Gastrocnemius medialis (tissue), 4 donors: ENCODE measurements at regions not wholly inside any gene's neighbourhood (a gene's known extent, or its start where the extent isn't known, plus 50 kb on each side); places are given as distances from the start of the nearest gene placed in this dataset.

Source experiments
- ATAC-seq, 2 donors: fragments of 150-250 bp; one replicate each; pipeline ENCODE4 v1.9.1; 2016
- DNase-seq, 2 donors: peaks; one replicate each; pipeline ENCODE4 v3.0.0-alpha.2; 2019
- H3K27ac ChIP-seq, 4 donors: fragments of 200-600 bp; sonication (generic); 1 replicate in 1 of 4; 2 replicates in 3 of 4; pipeline ENCODE4 v1.5.1; 2016 to 2018; ENCODE audit warnings: mild to moderate bottlenecking in 2 of 4, moderate library complexity in 1 of 4
- H3K27me3 ChIP-seq, 3 donors: fragments of 200-600 bp; sonication (generic) in 2 of 3; 1 replicate in 1 of 3; 2 replicates in 2 of 3; pipeline versions ENCODE4 v1.5.1 to v1.6.0; 2016 to 2019; ENCODE audit warnings: mild to moderate bottlenecking in 1 of 3, moderate library complexity in 1 of 3
- H3K36me3 ChIP-seq, 2 donors: fragments of 200-600 bp; sonication (generic) in 1 of 2; one replicate each; pipeline ENCODE4 v1.5.1; 2017 to 2018
- H3K4me1 ChIP-seq, 2 donors: fragments of 200-600 bp; sonication (generic) in 1 of 2; one replicate each; pipeline ENCODE4 v1.5.1; 2016 to 2017; ENCODE audit warnings: mild to moderate bottlenecking in 2 of 2
- H3K4me3 ChIP-seq, 4 donors: fragments of 200-600 bp; sonication (generic) in 3 of 4; 1 replicate in 1 of 4; 2 replicates in 3 of 4; pipeline ENCODE4 v1.5.1; 2016 to 2019; ENCODE audit warnings: mild to moderate bottlenecking in 2 of 4
- H3K9me3 ChIP-seq, 3 donors: fragments of 200-600 bp; sonication (generic) in 2 of 3; 1 replicate in 1 of 3; 2 replicates in 2 of 3; pipeline ENCODE4 v1.5.1; 2016 to 2019
- CTCF ChIP-seq, 5 experiments: fragments of 450-650 bp in 3 of 5; fragments of 200-600 bp in 2 of 5; sonication (generic) in 2 of 5; IDR thresholded peaks in 4 of 5; conservative IDR thresholded peaks in 1 of 5; 1 replicate in 4 of 5; 2 replicates in 1 of 5; pipeline ENCODE4 v1.5.1; 2016 to 2019; ENCODE audit warnings: antibody characterized with exemption in 5 of 5, mild to moderate bottlenecking in 3 of 5, moderate library complexity in 3 of 5
- POLR2A ChIP-seq, 2 donors: fragments of 450-650 bp; IDR thresholded peaks; one replicate each; pipeline ENCODE4 v1.6.1; 2017; ENCODE audit warnings: antibody characterized with exemption in 2 of 2, mild to moderate bottlenecking in 2 of 2, moderate library complexity in 2 of 2
- in situ Hi-C, 4 donors: fragments of 200-750 bp; cut with MboI; loops; one replicate each; pipeline versions ENCODE4 v1.15.0 to v1.8.0; 2017; ENCODE audit warnings: low sequenced_read_pairs in 4 of 4
- intact Hi-C: fragments of 100-400 bp; cut with DNase I; formaldehyde crosslinking; loops from one replicate; pipeline ENCODE4 v1.15.1; 2023; ENCODE audit warnings: low total_unique reads

- no peak overlapping the region for H3K27ac ChIP-seq
- DNase-seq (no peak), ATAC-seq (no peak)
- H3K27me3 ChIP-seq = no peaks in the 10 kb centered on the region
- no peak overlapping the region for H3K4me3 ChIP-seq
- in situ Hi-C loops = no loop called here
- intact Hi-C loops = no loop called here
- TF ChIP-seq CTCF (IDR thresholded peaks at IDR 0.05 in 4 of 5, conservative IDR thresholded peaks at IDR 0.05 in 1 of 5) (no peak), POLR2A (IDR thresholded peaks at IDR 0.05) (no peak)
- H3K36me3 ChIP-seq = no peaks in the 10 kb centered on the region
- no peaks in the 10 kb centered on the region for H3K4me1 ChIP-seq
- H3K9me3 ChIP-seq = no peaks in the 10 kb centered on the region
These were observed 50.1 kb upstream of the HDGFL1 start for GRCh38 chr6:22519237-22519636.
